ENCODE measurements at regions not wholly inside any gene's neighbourhood (a gene's known extent, or its start where the extent isn't known, plus 50 kb on each side); places are given as distances from the start of the nearest gene placed in this dataset.

DNA sequence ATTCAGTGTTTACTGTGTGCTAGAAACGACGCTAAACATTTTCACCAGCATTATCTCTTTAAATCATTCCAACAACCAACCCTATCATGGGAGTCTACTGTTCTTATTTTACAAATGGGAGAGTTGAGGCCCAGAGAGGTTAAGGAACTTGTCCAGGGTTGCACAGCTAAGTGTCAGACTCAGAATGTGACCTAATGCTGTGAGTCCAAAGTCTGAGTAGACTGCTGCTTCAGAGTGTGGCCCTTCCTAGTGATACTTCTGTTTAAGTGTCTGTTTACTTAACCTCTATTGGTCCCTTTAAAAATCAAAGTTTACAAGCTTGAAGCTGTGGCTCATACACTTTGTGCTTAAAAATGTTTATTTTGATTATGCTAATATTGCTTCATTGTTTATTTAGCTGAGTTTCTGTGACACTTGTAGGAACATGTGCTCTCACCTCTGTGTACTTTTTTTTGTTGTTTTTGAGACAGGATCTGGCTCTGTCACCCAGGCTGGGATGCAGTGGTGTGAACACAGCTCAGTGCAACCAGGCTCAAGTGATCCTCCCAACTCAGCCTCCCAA lies 84.4 kb upstream of the SYPL1 start:
- DNase-seq: no peak
- Histone ChIP-seq H3K36me3 (replicated peaks in 1 of 2; ENCODE audit: control insufficient read depth in 1 of 2, insufficient read depth in 2 of 2, low read length in 1 of 2) (no peaks in the 10 kb centered on the region), H3K27me3 (ENCODE audit: insufficient read depth) (no peaks in the 10 kb centered on the region), H2AFZ (ENCODE audit: low read depth) (no peak overlapping the region), H3K4me3 (ENCODE audit: low read depth in 2 of 2, low read length in 1 of 2) (no peak overlapping the region), H3K9me2 (no peaks in the 10 kb centered on the region), H3K9ac (no peak overlapping the region), H3K79me2 (ENCODE audit: insufficient read depth) (no peaks in the 10 kb centered on the region), H3K4me1 (ENCODE audit: control insufficient read depth in 1 of 2, insufficient read depth in 2 of 2, low read depth in 1 of 2, low read length in 1 of 2) (no peaks in the 10 kb centered on the region), H3F3A (replicated peaks; ENCODE audit: insufficient read depth) (no peaks in the 10 kb centered on the region), H3K4me2 (no peak overlapping the region), H3K9me3 (no peaks in the 10 kb centered on the region), H4K20me1 (ENCODE audit: insufficient read depth) (no peaks in the 10 kb centered on the region), H3K27ac (ENCODE audit: low read depth in 2 of 2, low read length in 1 of 2) (no peak overlapping the region)
- CTCF ChIA-PET: interaction anchor here (1.0 to 8.3 kb wide), 3 partner anchors 20 to 266 kb away, joined by 3 to 52 read pairs (median 4); no protein-coding TSS in a partner anchor
- POLR2A ChIA-PET: no interaction called here
- TF ChIP-seq SMC3 (IDR thresholded peaks at IDR 0.05; ENCODE audit: low read depth, low read length) (no peak), EZH2phosphoT487 (IDR thresholded peaks at IDR 0.05; ENCODE audit: borderline replicate concordance, low read depth) (no peak), CHD2 (IDR thresholded peaks at IDR 0.05; ENCODE audit: low read length, partially characterized antibody) (no peak), FOXM1 (IDR thresholded peaks at IDR 0.05; ENCODE audit: low read depth) (no peak), GABPA (IDR thresholded peaks at IDR 0.05; ENCODE audit: low read depth) (no peak), JUND (IDR thresholded peaks at IDR 0.05) (no peak), ELF1 (IDR thresholded peaks at IDR 0.05) (no peak)
- TF ChIP-seq, protein P1, sequence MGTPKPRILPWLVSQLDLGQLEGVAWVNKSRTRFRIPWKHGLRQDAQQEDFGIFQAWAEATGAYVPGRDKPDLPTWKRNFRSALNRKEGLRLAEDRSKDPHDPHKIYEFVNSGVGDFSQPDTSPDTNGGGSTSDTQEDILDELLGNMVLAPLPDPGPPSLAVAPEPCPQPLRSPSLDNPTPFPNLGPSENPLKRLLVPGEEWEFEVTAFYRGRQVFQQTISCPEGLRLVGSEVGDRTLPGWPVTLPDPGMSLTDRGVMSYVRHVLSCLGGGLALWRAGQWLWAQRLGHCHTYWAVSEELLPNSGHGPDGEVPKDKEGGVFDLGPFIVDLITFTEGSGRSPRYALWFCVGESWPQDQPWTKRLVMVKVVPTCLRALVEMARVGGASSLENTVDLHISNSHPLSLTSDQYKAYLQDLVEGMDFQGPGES (IDR thresholded peaks at IDR 0.05; ENCODE audit: low read depth, low read length): no peak
- TF ChIP-seq, protein P2, sequence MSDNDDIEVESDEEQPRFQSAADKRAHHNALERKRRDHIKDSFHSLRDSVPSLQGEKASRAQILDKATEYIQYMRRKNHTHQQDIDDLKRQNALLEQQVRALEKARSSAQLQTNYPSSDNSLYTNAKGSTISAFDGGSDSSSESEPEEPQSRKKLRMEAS (IDR thresholded peaks at IDR 0.05; ENCODE audit: low read depth): no peak
- 81% methylated on average over 2 of the region's 2 CpGs for WGBS (ENCODE audit: low lambda C conversion rate)

DNA sequence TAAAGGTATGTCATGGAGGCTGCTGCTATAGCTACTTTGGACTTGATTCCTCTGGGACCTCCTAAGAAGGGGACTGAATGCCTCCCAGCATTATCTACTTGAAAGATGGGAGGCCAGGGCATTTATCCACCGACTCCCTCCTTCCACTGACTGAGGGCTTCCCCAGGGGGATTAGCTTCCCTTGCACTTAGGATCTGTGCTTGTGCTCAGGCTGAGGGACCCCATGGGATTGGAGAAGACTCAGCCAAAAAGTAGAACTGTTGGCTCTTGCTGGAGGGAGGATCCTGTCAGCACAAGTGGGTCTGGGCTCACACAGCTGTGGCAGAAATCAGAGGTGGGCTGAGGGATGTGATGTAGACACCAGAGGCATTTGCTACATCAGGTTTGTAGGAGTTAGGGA lies 81.5 kb upstream of the SYPL1 start:
- no peaks in the 10 kb centered on the region for H3K9me3 ChIP-seq
- H3K4me1 ChIP-seq (ENCODE audit: control insufficient read depth in 1 of 2, insufficient read depth in 2 of 2, low read depth in 1 of 2, low read length in 1 of 2): no peaks in the 10 kb centered on the region
- no peak overlapping the region for H3K4me3 ChIP-seq (ENCODE audit: low read depth in 2 of 2, low read length in 1 of 2)
- H3K9me2 ChIP-seq: no peaks in the 10 kb centered on the region
- no peak overlapping the region for H3K27ac ChIP-seq (ENCODE audit: low read depth in 2 of 2, low read length in 1 of 2)
- CTCF ChIA-PET: interaction anchor here (0.7 to 8.3 kb wide), 2 partner anchors 17 to 136 kb away, joined by 3 to 52 read pairs; no protein-coding TSS in a partner anchor
- DNase-seq: no peak
- H3K36me3 ChIP-seq (replicated peaks in 1 of 2; ENCODE audit: control insufficient read depth in 1 of 2, insufficient read depth in 2 of 2, low read length in 1 of 2): no peaks in the 10 kb centered on the region
- TF ChIP-seq TEAD4 (IDR thresholded peaks at IDR 0.05; ENCODE audit: borderline replicate concordance, insufficient read depth): no peak
- no peak for TF ChIP-seq FOXJ3 (CRISPR knock-in tag; IDR thresholded peaks at IDR 0.05)
- TF ChIP-seq EP300 (IDR thresholded peaks at IDR 0.05; ENCODE audit: borderline replicate concordance in 1 of 2, low read depth in 1 of 2, low read length in 1 of 2): no peak
- TF ChIP-seq CHD2 (IDR thresholded peaks at IDR 0.05; ENCODE audit: low read length, partially characterized antibody): no peak
- no peak for TF ChIP-seq MEF2A (IDR thresholded peaks at IDR 0.05; ENCODE audit: borderline replicate concordance, low read depth)
- no peak for TF ChIP-seq JUND (IDR thresholded peaks at IDR 0.05)
- TF ChIP-seq SMC3 (IDR thresholded peaks at IDR 0.05; ENCODE audit: low read depth, low read length): no peak
- no peak for TF ChIP-seq SIN3A (IDR thresholded peaks at IDR 0.05; ENCODE audit: borderline replicate concordance, low read depth, low read length)
- TF ChIP-seq, protein P3, sequence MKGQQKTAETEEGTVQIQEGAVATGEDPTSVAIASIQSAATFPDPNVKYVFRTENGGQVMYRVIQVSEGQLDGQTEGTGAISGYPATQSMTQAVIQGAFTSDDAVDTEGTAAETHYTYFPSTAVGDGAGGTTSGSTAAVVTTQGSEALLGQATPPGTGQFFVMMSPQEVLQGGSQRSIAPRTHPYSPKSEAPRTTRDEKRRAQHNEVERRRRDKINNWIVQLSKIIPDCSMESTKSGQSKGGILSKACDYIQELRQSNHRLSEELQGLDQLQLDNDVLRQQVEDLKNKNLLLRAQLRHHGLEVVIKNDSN (IDR thresholded peaks at IDR 0.05; ENCODE audit: borderline replicate concordance, low read depth): no peak
- no peak for TF ChIP-seq FOXM1 (IDR thresholded peaks at IDR 0.05; ENCODE audit: low read depth)
- TF ChIP-seq, protein P4, sequence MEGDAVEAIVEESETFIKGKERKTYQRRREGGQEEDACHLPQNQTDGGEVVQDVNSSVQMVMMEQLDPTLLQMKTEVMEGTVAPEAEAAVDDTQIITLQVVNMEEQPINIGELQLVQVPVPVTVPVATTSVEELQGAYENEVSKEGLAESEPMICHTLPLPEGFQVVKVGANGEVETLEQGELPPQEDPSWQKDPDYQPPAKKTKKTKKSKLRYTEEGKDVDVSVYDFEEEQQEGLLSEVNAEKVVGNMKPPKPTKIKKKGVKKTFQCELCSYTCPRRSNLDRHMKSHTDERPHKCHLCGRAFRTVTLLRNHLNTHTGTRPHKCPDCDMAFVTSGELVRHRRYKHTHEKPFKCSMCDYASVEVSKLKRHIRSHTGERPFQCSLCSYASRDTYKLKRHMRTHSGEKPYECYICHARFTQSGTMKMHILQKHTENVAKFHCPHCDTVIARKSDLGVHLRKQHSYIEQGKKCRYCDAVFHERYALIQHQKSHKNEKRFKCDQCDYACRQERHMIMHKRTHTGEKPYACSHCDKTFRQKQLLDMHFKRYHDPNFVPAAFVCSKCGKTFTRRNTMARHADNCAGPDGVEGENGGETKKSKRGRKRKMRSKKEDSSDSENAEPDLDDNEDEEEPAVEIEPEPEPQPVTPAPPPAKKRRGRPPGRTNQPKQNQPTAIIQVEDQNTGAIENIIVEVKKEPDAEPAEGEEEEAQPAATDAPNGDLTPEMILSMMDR (IDR thresholded peaks at IDR 0.05): no peak
- TF ChIP-seq RFX5 (IDR thresholded peaks at IDR 0.05; ENCODE audit: low read length): no peak
- no peak for TF ChIP-seq FOSL2 (IDR thresholded peaks at IDR 0.05; ENCODE audit: borderline replicate concordance, low read depth)
- no peak for TF ChIP-seq NRF1 (IDR thresholded peaks at IDR 0.05; ENCODE audit: low read depth, low read length)
- POLR2A ChIA-PET: no interaction called here
- H4K20me1 ChIP-seq (ENCODE audit: insufficient read depth): no peaks in the 10 kb centered on the region
- H3F3A ChIP-seq (replicated peaks; ENCODE audit: insufficient read depth): no peaks in the 10 kb centered on the region
- no peak overlapping the region for H3K4me2 ChIP-seq
- no peak overlapping the region for H2AFZ ChIP-seq (ENCODE audit: low read depth)
- H3K79me2 ChIP-seq (ENCODE audit: insufficient read depth): no peaks in the 10 kb centered on the region
- no peak overlapping the region for H3K9ac ChIP-seq
- no peaks in the 10 kb centered on the region for H3K27me3 ChIP-seq (ENCODE audit: insufficient read depth)
- 27% methylated on average over 1 of the region's 1 CpG for WGBS (ENCODE audit: low lambda C conversion rate)
